Esophagus muscularis mucosa (tissue), 3 donors: ENCODE measurements at regions not wholly inside any gene's neighbourhood (a gene's known extent, or its start where the extent isn't known, plus 50 kb on each side); places are given as distances from the start of the nearest gene placed in this dataset.

Source experiments
- POLR2A ChIP-seq: fragments of 450-650 bp; IDR thresholded peaks from one replicate; pipeline ENCODE4 v1.6.1; 2017; ENCODE audit warnings: antibody characterized with exemption, moderate library complexity, mild to moderate bottlenecking, low read depth
- TF ChIP-seq, protein P1 (sequence below), 3 experiments: fragments of 200-600 bp in 2 of 3; fragments of 450-650 bp in 1 of 3; sonication (generic) in 2 of 3; IDR thresholded peaks; one replicate each; pipeline ENCODE4 v1.5.1; 2017 to 2019; ENCODE audit warnings: antibody characterized with exemption in 3 of 3, mild to moderate bottlenecking in 2 of 3, moderate library complexity in 1 of 3

DNA sequence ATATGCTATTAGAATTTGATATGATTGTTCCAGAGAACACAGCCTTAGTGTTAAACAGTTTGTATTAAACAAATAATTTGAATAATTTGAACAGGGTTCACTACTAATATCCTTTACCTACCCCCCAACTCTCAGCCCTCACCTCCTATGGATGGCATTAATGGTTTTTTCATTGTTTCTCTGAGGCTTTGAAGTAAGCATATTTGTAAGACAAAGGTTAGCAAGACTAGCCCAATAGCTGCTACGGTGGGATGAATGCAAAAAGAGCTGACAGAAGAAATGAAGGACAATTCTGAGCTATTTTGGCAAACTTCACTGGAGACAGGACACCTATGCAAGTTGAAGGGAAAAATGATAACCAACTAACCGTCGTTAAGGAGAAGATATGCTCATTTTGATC lies 61.6 kb downstream of the ARL4A start:
- TF ChIP-seq, protein P1, sequence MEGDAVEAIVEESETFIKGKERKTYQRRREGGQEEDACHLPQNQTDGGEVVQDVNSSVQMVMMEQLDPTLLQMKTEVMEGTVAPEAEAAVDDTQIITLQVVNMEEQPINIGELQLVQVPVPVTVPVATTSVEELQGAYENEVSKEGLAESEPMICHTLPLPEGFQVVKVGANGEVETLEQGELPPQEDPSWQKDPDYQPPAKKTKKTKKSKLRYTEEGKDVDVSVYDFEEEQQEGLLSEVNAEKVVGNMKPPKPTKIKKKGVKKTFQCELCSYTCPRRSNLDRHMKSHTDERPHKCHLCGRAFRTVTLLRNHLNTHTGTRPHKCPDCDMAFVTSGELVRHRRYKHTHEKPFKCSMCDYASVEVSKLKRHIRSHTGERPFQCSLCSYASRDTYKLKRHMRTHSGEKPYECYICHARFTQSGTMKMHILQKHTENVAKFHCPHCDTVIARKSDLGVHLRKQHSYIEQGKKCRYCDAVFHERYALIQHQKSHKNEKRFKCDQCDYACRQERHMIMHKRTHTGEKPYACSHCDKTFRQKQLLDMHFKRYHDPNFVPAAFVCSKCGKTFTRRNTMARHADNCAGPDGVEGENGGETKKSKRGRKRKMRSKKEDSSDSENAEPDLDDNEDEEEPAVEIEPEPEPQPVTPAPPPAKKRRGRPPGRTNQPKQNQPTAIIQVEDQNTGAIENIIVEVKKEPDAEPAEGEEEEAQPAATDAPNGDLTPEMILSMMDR (IDR thresholded peaks at IDR 0.05) = no peak
- TF ChIP-seq POLR2A = no peak
